ENCODE measurements at regions not wholly inside any gene's neighbourhood (a gene's known extent, or its start where the extent isn't known, plus 50 kb on each side); places are given as distances from the start of the nearest gene placed in this dataset.

GRCh38 chr2:134780972-134781371 is 57.4 kb upstream of the ACMSD start:
- CTCF ChIA-PET: no interaction called here
- in situ Hi-C loops (cut with MboI; ENCODE audit: low sequenced_read_pairs): no loop called here
- BruUV-seq (replicated peaks): no TSS peak

More at GRCh38 chr2:134780972-134781371, 57.4 kb upstream of the ACMSD start:
- DNase-seq (no peak), ATAC-seq (ENCODE audit: low read depth) (no peak)
- POLR2A ChIA-PET (ENCODE audit: unreplicated experiment): no interaction called here
- Histone ChIP-seq H2BK5ac (ENCODE audit: low read depth, low read length, poor library complexity, severe bottlenecking) (no peak overlapping the region), H4K20me1 (ENCODE audit: insufficient read depth, low read length) (no peaks in the 10 kb centered on the region), H4K5ac (ENCODE audit: low read depth, low read length) (no peak overlapping the region), H3K79me1 (ENCODE audit: low read depth in 1 of 2, low read length in 2 of 2) (no peaks in the 10 kb centered on the region), H3K23ac (ENCODE audit: low read depth, low read length) (no peak overlapping the region), H2AK9ac (replicated peaks; ENCODE audit: low read depth, low read length, poor library complexity) (no peak overlapping the region), H3K27ac (ENCODE audit: insufficient read depth, low read length) (no peak overlapping the region), H2BK15ac (ENCODE audit: low read depth, low read length) (no peak overlapping the region), H3K4ac (ENCODE audit: low read depth, low read length) (no peak overlapping the region), H2AFZ (replicated peaks; ENCODE audit: low read length, poor library complexity) (no peak overlapping the region), H3K18ac (ENCODE audit: low read depth, low read length) (no peak overlapping the region), H2AK5ac (ENCODE audit: low read depth, low read length) (no peak overlapping the region), H2BK120ac (ENCODE audit: low read depth, low read length) (no peak overlapping the region), H4K8ac (ENCODE audit: low read depth in 2 of 2, low read length in 2 of 2) (no peak overlapping the region), H4K91ac (ENCODE audit: insufficient read depth, low read depth, low read length) (no peak overlapping the region), H3K9me1 (ENCODE audit: insufficient read depth, low read length) (no peaks in the 10 kb centered on the region), H3K4me3 (ENCODE audit: insufficient read depth, low read depth, low read length) (no peak overlapping the region), H3K9ac (ENCODE audit: low read depth, low read length) (no peak overlapping the region), H3K36me3 (ENCODE audit: control insufficient read depth, insufficient read depth, low read length) (no peaks in the 10 kb centered on the region), H3K56ac (ENCODE audit: extremely low read depth, insufficient read depth, low read length) (no peak overlapping the region), H3K27me3 (ENCODE audit: control insufficient read depth, insufficient read depth, low read length) (no peaks in the 10 kb centered on the region; the same call in 1 of the 2 replicates), H3K9me3 (ENCODE audit: control insufficient read depth, insufficient read depth, low read length) (no peaks in the 10 kb centered on the region), H2BK20ac (ENCODE audit: low read depth, low read length) (no peak overlapping the region), H3K14ac (replicated peaks; ENCODE audit: low read depth, low read length) (no peak overlapping the region), H3K4me2 (ENCODE audit: low read depth, low read length) (no peak overlapping the region), H3K4me1 (ENCODE audit: control insufficient read depth, insufficient read depth, low read length) (no peaks in the 10 kb centered on the region)
- intact Hi-C loops (cut with micrococcal nuclease): no loop called here
- WGBS, 2 experiments (ENCODE audit: extremely low coverage in 2 of 2, insufficient read length in 1 of 2): no CpG with 5 or more reads among the region's 1 CpG
- dilution Hi-C loops (cut with HindIII; ENCODE audit: low sequenced_read_pairs, unreplicated experiment): no loop called here
- TF ChIP-seq ELK1 (IDR thresholded peaks at IDR 0.05; ENCODE audit: borderline replicate concordance, low read depth, low read length) (no peak), RAD21 (IDR thresholded peaks at IDR 0.05; ENCODE audit: low read length) (no peak), RCOR1 (IDR thresholded peaks at IDR 0.05; ENCODE audit: insufficient replicate concordance, low read length) (no peak), SMC3 (IDR thresholded peaks at IDR 0.05; ENCODE audit: low read depth, low read length) (no peak), CEBPB (IDR thresholded peaks at IDR 0.05; ENCODE audit: low read depth, low read length) (no peak), USF2 (IDR thresholded peaks at IDR 0.05; ENCODE audit: low read depth, low read length) (no peak), CHD1 (IDR thresholded peaks at IDR 0.05; ENCODE audit: low read depth, low read length) (no peak), NFE2L2 (IDR thresholded peaks at IDR 0.05; ENCODE audit: low read depth, low read length) (no peak), RFX5 (IDR thresholded peaks at IDR 0.05; ENCODE audit: low read depth, low read length) (no peak), FOS (IDR thresholded peaks at IDR 0.05; ENCODE audit: low read depth, low read length) (no peak), POLR2A (IDR thresholded peaks at IDR 0.05; ENCODE audit: low read depth, low read length) (no peak)
- TF ChIP-seq, protein P1, sequence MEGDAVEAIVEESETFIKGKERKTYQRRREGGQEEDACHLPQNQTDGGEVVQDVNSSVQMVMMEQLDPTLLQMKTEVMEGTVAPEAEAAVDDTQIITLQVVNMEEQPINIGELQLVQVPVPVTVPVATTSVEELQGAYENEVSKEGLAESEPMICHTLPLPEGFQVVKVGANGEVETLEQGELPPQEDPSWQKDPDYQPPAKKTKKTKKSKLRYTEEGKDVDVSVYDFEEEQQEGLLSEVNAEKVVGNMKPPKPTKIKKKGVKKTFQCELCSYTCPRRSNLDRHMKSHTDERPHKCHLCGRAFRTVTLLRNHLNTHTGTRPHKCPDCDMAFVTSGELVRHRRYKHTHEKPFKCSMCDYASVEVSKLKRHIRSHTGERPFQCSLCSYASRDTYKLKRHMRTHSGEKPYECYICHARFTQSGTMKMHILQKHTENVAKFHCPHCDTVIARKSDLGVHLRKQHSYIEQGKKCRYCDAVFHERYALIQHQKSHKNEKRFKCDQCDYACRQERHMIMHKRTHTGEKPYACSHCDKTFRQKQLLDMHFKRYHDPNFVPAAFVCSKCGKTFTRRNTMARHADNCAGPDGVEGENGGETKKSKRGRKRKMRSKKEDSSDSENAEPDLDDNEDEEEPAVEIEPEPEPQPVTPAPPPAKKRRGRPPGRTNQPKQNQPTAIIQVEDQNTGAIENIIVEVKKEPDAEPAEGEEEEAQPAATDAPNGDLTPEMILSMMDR (conservative IDR thresholded peaks at IDR 0.05; ENCODE audit: low read depth, low read length): no peak
